SK-N-MC (cell line): ENCODE measurements at regions not wholly inside any gene's neighbourhood (a gene's known extent, or its start where the extent isn't known, plus 50 kb on each side); places are given as distances from the start of the nearest gene placed in this dataset.

Experiments used
- DNase-seq: peaks from one replicate; pipeline ENCODE4 v3.0.0-alpha.2; 2011; ENCODE audit warnings: low read depth, low spot score
- H3K27ac ChIP-seq: fragments of 200-600 bp; sonication (generic); 2 replicates; pipeline ENCODE4 v1.5.1; 2016; ENCODE audit warnings: mixed run types
- H3K36me3 ChIP-seq: fragments of 200-600 bp; sonication (generic); 2 replicates; pipeline ENCODE4 v1.6.1; 2017; ENCODE audit warnings: antibody characterized with exemption, low read length, mixed read lengths; ENCODE audit not compliant: insufficient read depth
- H3K4me3 ChIP-seq: fragments of 200-600 bp; sonication (generic); 2 replicates; pipeline ENCODE4 v1.5.1; 2016
- H3K9ac ChIP-seq: fragments of 200-600 bp; sonication (generic); 2 replicates; pipeline ENCODE4 v1.8.0; 2017; ENCODE audit warnings: mixed run types, mixed read lengths; ENCODE audit not compliant: insufficient read length
- H3K9me3 ChIP-seq: fragments of 200-600 bp; sonication (generic); 2 replicates; pipeline ENCODE4 v1.6.1; 2017; ENCODE audit warnings: low read depth, mild to moderate bottlenecking, antibody characterized with exemption, low read length, moderate library complexity, mixed read lengths
- EZH2 ChIP-seq: fragments of 200-600 bp; sonication (generic); IDR thresholded peaks from one replicate; pipeline ENCODE4 v1.6.1; 2017; ENCODE audit warnings: antibody characterized with exemption
- FOXP2 ChIP-seq: optimal IDR thresholded peaks from 2 replicates; pipeline ENCODE3; 2011; ENCODE audit warnings: mild to moderate bottlenecking, moderate library complexity; ENCODE audit not compliant: insufficient read depth; ENCODE audit errors: extremely low read length, control extremely low read depth
- POLR2AphosphoS5 ChIP-seq: IDR thresholded peaks from 2 replicates; pipeline ENCODE4 v1.6.1; 2012; ENCODE audit warnings: mild to moderate bottlenecking, low read depth, low read length, borderline replicate concordance

- H3K36me3 ChIP-seq: no peaks in the 10 kb centered on the region
- TF ChIP-seq EZH2 (no peak), FOXP2 (no peak), POLR2AphosphoS5 (no peak)
- no peak overlapping the region for H3K9ac ChIP-seq
- H3K9me3 ChIP-seq: no peaks in the 10 kb centered on the region
- H3K27ac ChIP-seq: no peak overlapping the region
- DNase-seq: no peak
- H3K4me3 ChIP-seq: no peak overlapping the region
Observed at GRCh38 chr2:145587922-145588321, 1068.0 kb upstream of the ZEB2 start.

- Histone ChIP-seq H3K4me3 (no peak overlapping the region), H3K36me3 (no peaks in the 10 kb centered on the region), H3K9me3 (no peaks in the 10 kb centered on the region), H3K27ac (no peak overlapping the region), H3K9ac (no peak overlapping the region)
- TF ChIP-seq EZH2: no peak
- no peak for TF ChIP-seq POLR2AphosphoS5
- TF ChIP-seq FOXP2: no peak
- no peak for DNase-seq
Observed at GRCh38 chr2:145584353-145584752, 1064.4 kb upstream of the ZEB2 start.

- TF ChIP-seq FOXP2 (no peak), POLR2AphosphoS5 (no peak), EZH2 (no peak)
- H3K4me3 ChIP-seq: no peak overlapping the region
- no peak for DNase-seq
- H3K9me3 ChIP-seq: no peaks in the 10 kb centered on the region
- H3K9ac ChIP-seq: no peak overlapping the region
- H3K27ac ChIP-seq: no peak overlapping the region
- H3K36me3 ChIP-seq: no peaks in the 10 kb centered on the region
Observed at GRCh38 chr2:145573608-145574007, 1053.7 kb upstream of the ZEB2 start.

- Histone ChIP-seq H3K9me3 (no peaks in the 10 kb centered on the region), H3K27ac (no peak overlapping the region), H3K36me3 (no peaks in the 10 kb centered on the region), H3K9ac (no peak overlapping the region), H3K4me3 (no peak overlapping the region)
- no peak for DNase-seq
- TF ChIP-seq FOXP2 (no peak), POLR2AphosphoS5 (no peak), EZH2 (no peak)
Observed at GRCh38 chr2:145572238-145572637, 1052.3 kb upstream of the ZEB2 start.

- no peak for DNase-seq
- Histone ChIP-seq H3K27ac (no peak overlapping the region), H3K36me3 (no peaks in the 10 kb centered on the region), H3K4me3 (no peak overlapping the region), H3K9ac (no peak overlapping the region), H3K9me3 (no peaks in the 10 kb centered on the region)
- TF ChIP-seq POLR2AphosphoS5 (no peak), FOXP2 (no peak), EZH2 (no peak)
Observed at GRCh38 chr2:145569108-145569507, 1049.2 kb upstream of the ZEB2 start.

- TF ChIP-seq EZH2 (no peak), FOXP2 (no peak), POLR2AphosphoS5 (no peak)
- Histone ChIP-seq H3K9me3 (no peaks in the 10 kb centered on the region), H3K36me3 (no peaks in the 10 kb centered on the region), H3K27ac (no peak overlapping the region), H3K9ac (no peak overlapping the region), H3K4me3 (no peak overlapping the region)
- DNase-seq: no peak
Observed at GRCh38 chr2:145563741-145564615, 1044.1 kb upstream of the ZEB2 start.

- H3K36me3 ChIP-seq: no peaks in the 10 kb centered on the region
- H3K27ac ChIP-seq: no peak overlapping the region
- no peak overlapping the region for H3K9ac ChIP-seq
- TF ChIP-seq POLR2AphosphoS5: no peak
- TF ChIP-seq FOXP2: no peak
- no peak for TF ChIP-seq EZH2
- no peaks in the 10 kb centered on the region for H3K9me3 ChIP-seq
- H3K4me3 ChIP-seq: no peak overlapping the region
- no peak for DNase-seq
Observed at GRCh38 chr2:145561152-145561551, 1041.2 kb upstream of the ZEB2 start.

- H3K27ac ChIP-seq: no peak overlapping the region
- DNase-seq: no peak
- H3K9ac ChIP-seq: no peak overlapping the region
- H3K9me3 ChIP-seq: no peaks in the 10 kb centered on the region
- no peak for TF ChIP-seq FOXP2
- TF ChIP-seq EZH2: no peak
- TF ChIP-seq POLR2AphosphoS5: no peak
- H3K4me3 ChIP-seq: no peak overlapping the region
- H3K36me3 ChIP-seq: no peaks in the 10 kb centered on the region
Observed at GRCh38 chr2:145558617-145559350, 1038.9 kb upstream of the ZEB2 start.
